ENCODE measurements at regions not wholly inside any gene's neighbourhood (a gene's known extent, or its start where the extent isn't known, plus 50 kb on each side); places are given as distances from the start of the nearest gene placed in this dataset.

DNA sequence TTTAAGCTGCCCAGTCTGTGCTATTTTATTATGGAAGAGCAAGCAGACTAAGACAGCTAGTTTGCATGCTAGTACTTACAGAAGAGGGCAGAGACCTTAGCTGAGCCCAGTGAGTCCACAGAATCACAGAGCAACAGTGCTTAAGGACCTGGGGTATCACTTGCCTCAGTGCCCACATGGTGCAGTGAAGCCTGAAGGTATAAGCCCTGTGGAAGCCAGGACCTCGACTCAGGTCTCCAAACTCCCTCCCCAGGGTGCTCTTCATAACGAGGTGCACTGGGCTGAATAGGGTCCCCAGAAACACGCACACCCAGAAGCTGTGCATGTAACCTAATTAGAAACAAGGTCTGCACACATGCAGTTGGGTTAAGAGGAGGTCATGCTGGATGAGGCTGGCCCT is 718.1 kb downstream of the GALR1 start (continued):
- TF ChIP-seq SAFB2 (CRISPR knock-in tag; IDR thresholded peaks at IDR 0.05; ENCODE audit: borderline replicate concordance, low read depth) (no peak), NR2C2 (CRISPR knock-in tag; IDR thresholded peaks at IDR 0.05; ENCODE audit: borderline replicate concordance) (no peak), SOX5 (CRISPR knock-in tag; IDR thresholded peaks at IDR 0.05; ENCODE audit: borderline replicate concordance) (no peak), GLI4 (CRISPR knock-in tag; IDR thresholded peaks at IDR 0.05; ENCODE audit: borderline replicate concordance) (no peak), ZNF883 (CRISPR knock-in tag; IDR thresholded peaks at IDR 0.05; ENCODE audit: not compliant biosample characterization) (no peak), MBNL3 (CRISPR knock-in tag; conservative IDR thresholded peaks at IDR 0.05) (no peak), ZNF782 (CRISPR knock-in tag; IDR thresholded peaks at IDR 0.05; ENCODE audit: borderline replicate concordance) (no peak), SAP130 (CRISPR knock-in tag; IDR thresholded peaks at IDR 0.05; ENCODE audit: low read depth) (no peak), HNF4G (IDR thresholded peaks at IDR 0.05; ENCODE audit: borderline replicate concordance, low read depth, low read length) (no peak), HNF4G (CRISPR knock-in tag; IDR thresholded peaks at IDR 0.05; ENCODE audit: borderline replicate concordance, low read depth) (no peak), ZNF160 (CRISPR knock-in tag; IDR thresholded peaks at IDR 0.05) (no peak), ZNF121 (CRISPR knock-in tag; IDR thresholded peaks at IDR 0.05) (no peak), WIZ (CRISPR knock-in tag; IDR thresholded peaks at IDR 0.05) (no peak), ZNF772 (CRISPR knock-in tag; IDR thresholded peaks at IDR 0.05) (no peak)
- TF ChIP-seq, protein P1, sequence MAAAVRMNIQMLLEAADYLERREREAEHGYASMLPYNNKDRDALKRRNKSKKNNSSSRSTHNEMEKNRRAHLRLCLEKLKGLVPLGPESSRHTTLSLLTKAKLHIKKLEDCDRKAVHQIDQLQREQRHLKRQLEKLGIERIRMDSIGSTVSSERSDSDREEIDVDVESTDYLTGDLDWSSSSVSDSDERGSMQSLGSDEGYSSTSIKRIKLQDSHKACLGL (CRISPR knock-in tag; IDR thresholded peaks at IDR 0.05), result no peak
- TF ChIP-seq, protein P2, sequence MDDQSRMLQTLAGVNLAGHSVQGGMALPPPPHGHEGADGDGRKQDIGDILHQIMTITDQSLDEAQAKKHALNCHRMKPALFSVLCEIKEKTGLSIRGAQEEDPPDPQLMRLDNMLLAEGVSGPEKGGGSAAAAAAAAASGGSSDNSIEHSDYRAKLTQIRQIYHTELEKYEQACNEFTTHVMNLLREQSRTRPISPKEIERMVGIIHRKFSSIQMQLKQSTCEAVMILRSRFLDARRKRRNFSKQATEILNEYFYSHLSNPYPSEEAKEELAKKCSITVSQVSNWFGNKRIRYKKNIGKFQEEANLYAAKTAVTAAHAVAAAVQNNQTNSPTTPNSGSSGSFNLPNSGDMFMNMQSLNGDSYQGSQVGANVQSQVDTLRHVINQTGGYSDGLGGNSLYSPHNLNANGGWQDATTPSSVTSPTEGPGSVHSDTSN (CRISPR knock-in tag; IDR thresholded peaks at IDR 0.05; ENCODE audit: borderline replicate concordance), result no peak

All from HepG2 (cell line).